ENCODE measurements at regions not wholly inside any gene's neighbourhood (a gene's known extent, or its start where the extent isn't known, plus 50 kb on each side); places are given as distances from the start of the nearest gene placed in this dataset.

- peaks cover 0 to 4% (median 0%) of the 10 kb centered on the region in 11 donors for H3K9me3 Mint-ChIP-seq
- no peak overlapping the region for H3K27ac Mint-ChIP-seq
- ATAC-seq (no peak), DNase-seq (no peak)
- H3K27ac ChIP-seq (ENCODE audit: low read depth, low read length) = no peak overlapping the region
- no peaks in the 10 kb centered on the region for H3K36me3 ChIP-seq (ENCODE audit: control insufficient read depth in 2 of 3, insufficient read depth in 3 of 3, low read length in 3 of 3)
- no peak overlapping the region for H3K4me3 ChIP-seq (ENCODE audit: low read length)
- H3K9me3 ChIP-seq (ENCODE audit: control insufficient read depth in 2 of 3, low read length in 3 of 3) = no peaks in the 10 kb centered on the region
- no peaks in the 10 kb centered on the region for H3K36me3 Mint-ChIP-seq
- no peaks in the 10 kb centered on the region for H3K4me1 Mint-ChIP-seq
- no peaks in the 10 kb centered on the region for H3K4me1 ChIP-seq (ENCODE audit: control insufficient read depth in 2 of 2, insufficient read depth in 2 of 2, low read length in 2 of 2)
- intact Hi-C loops (cut with micrococcal nuclease) = no loop called here
- CTCF ChIA-PET = no interaction called here
- no peaks in the 10 kb centered on the region for H3K27me3 Mint-ChIP-seq
- POLR2A ChIA-PET = no interaction called here
- no peak overlapping the region for H3K4me3 Mint-ChIP-seq
- no peaks in the 10 kb centered on the region for H3K27me3 ChIP-seq (ENCODE audit: control insufficient read depth in 2 of 2, insufficient read depth in 2 of 2, low read length in 2 of 2)
Measured at GRCh38 chrX:113315927-113316326, 475.3 kb upstream of the AMOT start.

DNA sequence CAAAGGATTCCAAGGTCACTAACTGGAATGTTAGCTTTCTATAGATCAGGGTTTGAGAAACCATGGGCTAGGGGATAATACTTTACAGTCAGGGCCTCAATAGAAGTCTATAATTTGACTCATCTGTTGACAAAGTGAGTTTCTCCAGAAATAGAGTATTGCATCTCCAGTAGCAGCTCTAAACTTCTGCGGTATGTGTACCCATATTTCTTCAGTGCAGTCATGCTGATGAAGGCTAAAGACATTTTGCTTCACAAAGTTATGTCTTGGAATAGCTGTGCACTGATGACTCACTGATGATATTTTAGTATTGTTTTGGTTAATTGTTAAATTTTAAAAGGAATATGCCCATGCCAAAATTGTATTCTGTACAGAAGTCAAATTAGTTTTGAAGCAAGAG, 464.9 kb upstream of the AMOT start:
- H3K27ac ChIP-seq (ENCODE audit: low read depth, low read length) = no peak overlapping the region
- no peaks in the 10 kb centered on the region for H3K4me1 ChIP-seq (ENCODE audit: control insufficient read depth in 2 of 2, insufficient read depth in 2 of 2, low read length in 2 of 2)
- no peaks in the 10 kb centered on the region for H3K9me3 ChIP-seq (ENCODE audit: control insufficient read depth in 2 of 3, low read length in 3 of 3)
- ChIA-PET CTCF (no interaction called here), POLR2A (no interaction called here)
- Mint-ChIP-seq H3K4me3 (no peak overlapping the region), H3K27ac (no peak overlapping the region), H3K9me3 (peaks cover 0 to 7% (median 0%) of the 10 kb centered on the region in 11 donors), H3K36me3 (no peaks in the 10 kb centered on the region), H3K4me1 (no peaks in the 10 kb centered on the region), H3K27me3 (no peaks in the 10 kb centered on the region)
- DNase-seq (no peak), ATAC-seq (no peak)
- intact Hi-C loops (cut with micrococcal nuclease) = no loop called here
- no peaks in the 10 kb centered on the region for H3K27me3 ChIP-seq (ENCODE audit: control insufficient read depth in 2 of 2, insufficient read depth in 2 of 2, low read length in 2 of 2)
- H3K36me3 ChIP-seq (ENCODE audit: control insufficient read depth in 2 of 3, insufficient read depth in 3 of 3, low read length in 3 of 3) = no peaks in the 10 kb centered on the region
- H3K4me3 ChIP-seq (ENCODE audit: low read length) = no peak overlapping the region

DNA sequence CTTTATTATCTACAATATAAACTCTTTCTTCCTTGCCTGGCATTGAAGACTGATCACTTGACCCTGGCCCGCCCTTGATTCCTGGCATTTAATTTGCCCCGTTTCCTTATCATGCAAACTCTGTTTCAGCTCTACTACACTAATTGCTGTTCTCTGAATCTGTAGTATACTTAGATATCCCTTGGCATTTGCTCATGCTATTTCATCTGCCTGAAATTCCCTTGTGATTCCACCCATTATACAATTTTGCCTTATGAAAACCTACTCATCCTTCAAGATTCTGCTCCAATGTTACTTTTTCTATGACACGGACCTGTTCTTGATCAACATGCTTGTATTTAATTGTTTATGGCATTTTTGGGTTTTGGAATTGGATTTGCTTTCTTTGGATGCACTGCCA, 459.9 kb upstream of the AMOT start:
- Histone ChIP-seq H3K36me3 (ENCODE audit: control insufficient read depth in 2 of 3, insufficient read depth in 3 of 3, low read length in 3 of 3) (no peaks in the 10 kb centered on the region), H3K27ac (ENCODE audit: low read depth, low read length) (no peak overlapping the region), H3K4me3 (ENCODE audit: low read length) (no peak overlapping the region), H3K4me1 (ENCODE audit: control insufficient read depth in 2 of 2, insufficient read depth in 2 of 2, low read length in 2 of 2) (no peaks in the 10 kb centered on the region), H3K9me3 (ENCODE audit: control insufficient read depth in 2 of 3, low read length in 3 of 3) (no peaks in the 10 kb centered on the region), H3K27me3 (ENCODE audit: control insufficient read depth in 2 of 2, insufficient read depth in 2 of 2, low read length in 2 of 2) (no peaks in the 10 kb centered on the region)
- no peak overlapping the region for H3K4me3 Mint-ChIP-seq
- peaks cover 0 to 9% (median 2%) of the 10 kb centered on the region in 11 donors for H3K9me3 Mint-ChIP-seq
- no peaks in the 10 kb centered on the region for H3K27me3 Mint-ChIP-seq
- peaks cover 0 to 3% (median 0%) of the 10 kb centered on the region in 7 donors for H3K4me1 Mint-ChIP-seq
- H3K36me3 Mint-ChIP-seq = no peaks in the 10 kb centered on the region
- POLR2A ChIA-PET = no interaction called here
- CTCF ChIA-PET = no interaction called here
- ATAC-seq = no peak
- no peak overlapping the region for H3K27ac Mint-ChIP-seq
- no peak for DNase-seq
- intact Hi-C loops (cut with micrococcal nuclease) = no loop called here

GRCh38 chrX:113297437-113297836, 456.8 kb upstream of the AMOT start:
- Histone ChIP-seq H3K36me3 (ENCODE audit: control insufficient read depth in 2 of 3, insufficient read depth in 3 of 3, low read length in 3 of 3) (no peaks in the 10 kb centered on the region), H3K4me1 (ENCODE audit: control insufficient read depth in 2 of 2, insufficient read depth in 2 of 2, low read length in 2 of 2) (no peaks in the 10 kb centered on the region), H3K27me3 (ENCODE audit: control insufficient read depth in 2 of 2, insufficient read depth in 2 of 2, low read length in 2 of 2) (no peaks in the 10 kb centered on the region), H3K27ac (ENCODE audit: low read depth, low read length) (no peak overlapping the region), H3K9me3 (ENCODE audit: control insufficient read depth in 2 of 3, low read length in 3 of 3) (no peaks in the 10 kb centered on the region), H3K4me3 (ENCODE audit: low read length) (no peak overlapping the region)
- ATAC-seq = no peak
- peaks cover 0 to 3% (median 0%) of the 10 kb centered on the region in 7 donors for H3K4me1 Mint-ChIP-seq
- no peak overlapping the region for H3K4me3 Mint-ChIP-seq
- H3K27ac Mint-ChIP-seq = no peak overlapping the region
- ChIA-PET CTCF (no interaction called here), POLR2A (no interaction called here)
- H3K36me3 Mint-ChIP-seq = no peaks in the 10 kb centered on the region
- intact Hi-C loops (cut with micrococcal nuclease) = no loop called here
- H3K27me3 Mint-ChIP-seq = no peaks in the 10 kb centered on the region
- H3K9me3 Mint-ChIP-seq = peaks cover 0 to 9% (median 0%) of the 10 kb centered on the region in 11 donors
- no peak for DNase-seq

DNA sequence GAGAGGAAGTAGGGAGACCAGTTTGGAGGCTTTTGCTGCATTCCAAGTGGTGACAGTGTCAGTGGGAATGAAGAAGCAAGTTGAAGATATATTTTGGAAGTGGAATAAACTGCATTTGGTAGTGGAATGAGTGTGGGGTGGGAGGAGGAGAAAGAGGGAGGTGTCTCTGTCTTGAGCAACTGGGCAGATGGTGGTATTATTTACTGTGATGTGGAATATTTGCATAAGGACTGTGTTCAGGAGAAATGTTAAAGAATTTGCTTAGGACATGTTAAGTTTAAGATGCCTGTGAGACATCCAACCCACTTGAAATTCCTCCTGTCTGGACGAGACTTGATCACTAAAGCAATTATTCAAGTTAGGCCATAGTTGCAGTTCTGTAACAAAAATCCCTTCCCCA, 448.9 kb upstream of the AMOT start:
- H3K27ac ChIP-seq (ENCODE audit: low read depth, low read length) = no peak overlapping the region
- Mint-ChIP-seq H3K4me3 (no peak overlapping the region), H3K27me3 (no peaks in the 10 kb centered on the region), H3K27ac (no peak overlapping the region), H3K4me1 (no peaks in the 10 kb centered on the region), H3K36me3 (no peaks in the 10 kb centered on the region), H3K9me3 (peaks cover 0 to 1% (median 0%) of the 10 kb centered on the region in 11 donors)
- CTCF ChIA-PET = no interaction called here
- no peaks in the 10 kb centered on the region for H3K4me1 ChIP-seq (ENCODE audit: control insufficient read depth in 2 of 2, insufficient read depth in 2 of 2, low read length in 2 of 2)
- DNase-seq = no peak
- no peaks in the 10 kb centered on the region for H3K36me3 ChIP-seq (ENCODE audit: control insufficient read depth in 2 of 3, insufficient read depth in 3 of 3, low read length in 3 of 3)
- POLR2A ChIA-PET = no interaction called here
- no peak for ATAC-seq
- H3K4me3 ChIP-seq (ENCODE audit: low read length) = no peak overlapping the region
- H3K9me3 ChIP-seq (ENCODE audit: control insufficient read depth in 2 of 3, low read length in 3 of 3) = no peaks in the 10 kb centered on the region
- intact Hi-C loops (cut with micrococcal nuclease) = no loop called here
- no peaks in the 10 kb centered on the region for H3K27me3 ChIP-seq (ENCODE audit: control insufficient read depth in 2 of 2, insufficient read depth in 2 of 2, low read length in 2 of 2)

DNA sequence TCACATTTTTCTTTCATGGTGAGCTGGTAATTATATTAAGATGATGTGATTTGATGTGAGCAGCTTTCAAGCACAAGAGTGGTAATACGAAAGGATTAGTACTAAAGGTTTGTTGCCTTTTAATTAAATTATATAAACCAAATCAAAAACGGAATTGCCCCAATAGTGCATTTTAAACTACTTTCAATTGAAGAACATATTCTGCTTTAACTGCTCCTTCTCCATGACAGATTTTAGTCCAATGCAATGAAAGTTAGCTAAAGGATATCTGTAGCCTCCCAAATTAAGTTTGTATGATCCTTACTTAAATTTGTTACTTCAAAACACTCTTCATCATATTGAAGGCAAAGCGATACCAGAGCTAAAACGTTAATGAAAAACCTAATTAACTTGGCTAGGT, 447.1 kb upstream of the AMOT start:
- intact Hi-C loops (cut with micrococcal nuclease) = no loop called here
- ChIA-PET POLR2A (no interaction called here), CTCF (no interaction called here)
- Histone ChIP-seq H3K9me3 (ENCODE audit: control insufficient read depth in 2 of 3, low read length in 3 of 3) (no peaks in the 10 kb centered on the region), H3K4me3 (ENCODE audit: low read length) (no peak overlapping the region), H3K4me1 (ENCODE audit: control insufficient read depth in 2 of 2, insufficient read depth in 2 of 2, low read length in 2 of 2) (no peaks in the 10 kb centered on the region), H3K36me3 (ENCODE audit: control insufficient read depth in 2 of 3, insufficient read depth in 3 of 3, low read length in 3 of 3) (no peaks in the 10 kb centered on the region), H3K27me3 (ENCODE audit: control insufficient read depth in 2 of 2, insufficient read depth in 2 of 2, low read length in 2 of 2) (no peaks in the 10 kb centered on the region), H3K27ac (ENCODE audit: low read depth, low read length) (no peak overlapping the region)
- DNase-seq = no peak
- Mint-ChIP-seq H3K27ac (no peak overlapping the region), H3K27me3 (no peaks in the 10 kb centered on the region), H3K36me3 (no peaks in the 10 kb centered on the region), H3K9me3 (peaks cover 0 to 1% (median 0%) of the 10 kb centered on the region in 11 donors), H3K4me1 (no peaks in the 10 kb centered on the region), H3K4me3 (no peak overlapping the region)
- no peak for ATAC-seq

- no peaks in the 10 kb centered on the region for H3K27me3 Mint-ChIP-seq
Measured at GRCh38 chrX:113275804-113276203, 435.2 kb upstream of the AMOT start.

More at GRCh38 chrX:113275804-113276203, 435.2 kb upstream of the AMOT start:
- ATAC-seq = no peak
- Mint-ChIP-seq H3K4me3 (no peak overlapping the region), H3K9me3 (peaks cover 0 to 14% (median 0%) of the 10 kb centered on the region in 11 donors), H3K27ac (no peak overlapping the region), H3K4me1 (no peaks in the 10 kb centered on the region), H3K36me3 (no peaks in the 10 kb centered on the region)
- H3K4me1 ChIP-seq (ENCODE audit: control insufficient read depth in 2 of 2, insufficient read depth in 2 of 2, low read length in 2 of 2) = no peaks in the 10 kb centered on the region
- intact Hi-C loops (cut with micrococcal nuclease) = no loop called here
- ChIA-PET CTCF (no interaction called here), POLR2A (no interaction called here)
- no peaks in the 10 kb centered on the region for H3K36me3 ChIP-seq (ENCODE audit: control insufficient read depth in 2 of 3, insufficient read depth in 3 of 3, low read length in 3 of 3)
- H3K9me3 ChIP-seq (ENCODE audit: control insufficient read depth in 2 of 3, low read length in 3 of 3) = no peaks in the 10 kb centered on the region
- H3K27me3 ChIP-seq (ENCODE audit: control insufficient read depth in 2 of 2, insufficient read depth in 2 of 2, low read length in 2 of 2) = no peaks in the 10 kb centered on the region
- H3K4me3 ChIP-seq (ENCODE audit: low read length) = no peak overlapping the region
- H3K27ac ChIP-seq (ENCODE audit: low read depth, low read length) = no peak overlapping the region
- no peak for DNase-seq
